ENCODE measurements at regions not wholly inside any gene's neighbourhood (a gene's known extent, or its start where the extent isn't known, plus 50 kb on each side); places are given as distances from the start of the nearest gene placed in this dataset.

- no peak for TF ChIP-seq CTCF (IDR thresholded peaks at IDR 0.05)
- TF ChIP-seq EZH2 (IDR thresholded peaks at IDR 0.05; ENCODE audit: borderline replicate concordance, insufficient read depth, low read depth, low read length, poor library complexity, severe bottlenecking): no peak
Observed at GRCh38 chr22:48855013-48855412, 972.7 kb downstream of the BRD1 start.
